DOHH2 (cell line): ENCODE measurements at regions not wholly inside any gene's neighbourhood (a gene's known extent, or its start where the extent isn't known, plus 50 kb on each side); places are given as distances from the start of the nearest gene placed in this dataset.

Experiments used
- CTCF ChIP-seq: fragments of 200-600 bp; sonication (generic); IDR thresholded peaks from one replicate; pipeline ENCODE4 v1.5.1; 2014; ENCODE audit warnings: antibody characterized with exemption, mild to moderate bottlenecking, low read depth, low read length; ENCODE audit not compliant: poor library complexity, severe bottlenecking
- EZH2phosphoT487 ChIP-seq: fragments of 200-600 bp; sonication (generic); IDR thresholded peaks from 2 replicates; pipeline ENCODE4 v1.6.1; 2017; ENCODE audit warnings: borderline replicate concordance, mild to moderate bottlenecking, antibody characterized with exemption, low read length, moderate library complexity, mixed read lengths

- TF ChIP-seq EZH2phosphoT487 (no peak), CTCF (no peak)
Measured at GRCh38 chr21:32062591-32063227, 189.9 kb downstream of the HUNK start.
